GM19025 (cell line): ENCODE measurements at regions not wholly inside any gene's neighbourhood (a gene's known extent, or its start where the extent isn't known, plus 50 kb on each side); places are given as distances from the start of the nearest gene placed in this dataset.

Experiments used
- ATAC-seq: cut with Tn5 transposase; IDR thresholded peaks from one replicate; pipeline ENCODE4 v1.9.1; 2021; ENCODE audit warnings: mild to moderate bottlenecking, low read depth, moderate library complexity; ENCODE audit not compliant: unreplicated experiment

- ATAC-seq: no peak
These were observed 412.9 kb upstream of the SUCLG2 start for GRCh38 chr3:68067314-68067713.

GRCh38 chr3:68062926-68063325 lies 408.5 kb upstream of the SUCLG2 start:
- no peak for ATAC-seq

- ATAC-seq: no peak
These were observed 406.5 kb upstream of the SUCLG2 start for GRCh38 chr3:68060910-68061309.

GRCh38 chr3:68060191-68060590 lies 405.8 kb upstream of the SUCLG2 start:
- ATAC-seq: no peak

GRCh38 chr3:68059628-68060152 lies 405.3 kb upstream of the SUCLG2 start:
- no peak for ATAC-seq

GRCh38 chr3:68057637-68058320 lies 403.4 kb upstream of the SUCLG2 start:
- ATAC-seq: no peak

- ATAC-seq: no peak
These were observed 402.1 kb upstream of the SUCLG2 start for GRCh38 chr3:68056556-68056955.

- ATAC-seq: no peak
These were observed 400.8 kb upstream of the SUCLG2 start for GRCh38 chr3:68055215-68055614.

GRCh38 chr3:68049776-68050175 lies 395.4 kb upstream of the SUCLG2 start:
- no peak for ATAC-seq

- ATAC-seq: no peak
These were observed 391.6 kb upstream of the SUCLG2 start for GRCh38 chr3:68045976-68046375.

- ATAC-seq: no peak
These were observed 379.5 kb upstream of the SUCLG2 start for GRCh38 chr3:68033867-68034266.

- no peak for ATAC-seq
These were observed 377.8 kb upstream of the SUCLG2 start for GRCh38 chr3:68032209-68032608.

GRCh38 chr3:68025189-68025588 lies 370.8 kb upstream of the SUCLG2 start:
- ATAC-seq: no peak

- no peak for ATAC-seq
These were observed 365.5 kb upstream of the SUCLG2 start for GRCh38 chr3:68019876-68020275.

GRCh38 chr3:68018275-68018674 lies 363.9 kb upstream of the SUCLG2 start:
- no peak for ATAC-seq

GRCh38 chr3:68017069-68017468 lies 362.7 kb upstream of the SUCLG2 start:
- no peak for ATAC-seq

- ATAC-seq: no peak
These were observed 355.5 kb upstream of the SUCLG2 start for GRCh38 chr3:68009900-68010299.

- ATAC-seq: no peak
These were observed 353.3 kb upstream of the SUCLG2 start for GRCh38 chr3:68007621-68008226.

- ATAC-seq: no peak
These were observed 352.2 kb upstream of the SUCLG2 start for GRCh38 chr3:68006646-68007045.

- ATAC-seq: no peak
These were observed 349.7 kb upstream of the SUCLG2 start for GRCh38 chr3:68004091-68004490.

- ATAC-seq: no peak
These were observed 343.9 kb upstream of the SUCLG2 start for GRCh38 chr3:67998281-67998680.

GRCh38 chr3:67995206-67995605 lies 340.8 kb upstream of the SUCLG2 start:
- ATAC-seq: no peak
